Neuronal stem cell (in vitro differentiated cells): ENCODE measurements at regions not wholly inside any gene's neighbourhood (a gene's known extent, or its start where the extent isn't known, plus 50 kb on each side); places are given as distances from the start of the nearest gene placed in this dataset.
"Not testable (repeated sequence)": the region's sequence is repeated elsewhere in the genome, so short reads cannot be mapped to it uniquely, and the experiment has no call there.

ENCODE experiments used
- DNase-seq: peaks from one replicate; pipeline ENCODE4 v3.0.0-alpha.2; 2013; ENCODE audit warnings: low spot score
- H2AFZ ChIP-seq: one replicate; pipeline ENCODE4 v1.6.1; 2013; ENCODE audit warnings: mild to moderate bottlenecking, low read length, inconsistent platforms
- H2AK5ac ChIP-seq: 2 replicates; pipeline ENCODE4 v1.6.1; 2013; ENCODE audit warnings: low read depth, mild to moderate bottlenecking, inconsistent platforms, low read length, moderate library complexity, mixed read lengths
- H2BK120ac ChIP-seq: 2 replicates; pipeline ENCODE4 v1.6.1; 2013; ENCODE audit warnings: low read depth, mild to moderate bottlenecking, inconsistent platforms, low read length, moderate library complexity, mixed read lengths
- H2BK12ac ChIP-seq: one replicate; pipeline ENCODE4 v1.6.1; 2013; ENCODE audit warnings: low read length, inconsistent platforms
- H2BK15ac ChIP-seq: 2 replicates; pipeline ENCODE4 v1.6.1; 2013; ENCODE audit warnings: mild to moderate bottlenecking, low read length, inconsistent platforms, mixed read lengths
- H2BK5ac ChIP-seq: one replicate; pipeline ENCODE4 v1.6.1; 2013; ENCODE audit warnings: inconsistent platforms, mild to moderate bottlenecking, low read length, moderate library complexity
- H3K14ac ChIP-seq: one replicate; pipeline ENCODE4 v1.6.1; 2013; ENCODE audit warnings: low read length, inconsistent platforms
- H3K18ac ChIP-seq: 2 replicates; pipeline ENCODE4 v1.6.1; 2013; ENCODE audit warnings: low read length, inconsistent platforms
- H3K23ac ChIP-seq: 2 replicates; pipeline ENCODE4 v1.6.1; 2013; ENCODE audit warnings: low read depth, mild to moderate bottlenecking, mixed read lengths, low read length, inconsistent platforms; ENCODE audit not compliant: poor library complexity
- H3K27ac ChIP-seq: replicated peaks from 3 replicates; pipeline ENCODE4 v1.5.1; 2013; ENCODE audit warnings: low read length, inconsistent platforms
- H3K27me3 ChIP-seq, 3 experiments: 2 replicates each; pipeline ENCODE4 v1.6.1; 2013; ENCODE audit warnings: low read length in 3 of 3, mild to moderate bottlenecking in 2 of 3, inconsistent platforms in 1 of 3, low read depth in 1 of 3, mixed read lengths in 1 of 3, moderate library complexity in 1 of 3; ENCODE audit not compliant: control insufficient read depth in 3 of 3, insufficient read depth in 3 of 3
- H3K36me3 ChIP-seq, 2 donors: replicated peaks in 1 of 2; 2 replicates each; pipeline ENCODE4 v1.6.1; 2013; ENCODE audit warnings: low read length in 2 of 2; ENCODE audit not compliant: control insufficient read depth in 2 of 2, insufficient read depth in 2 of 2
- H3K4ac ChIP-seq: 2 replicates; pipeline ENCODE4 v1.6.1; 2013; ENCODE audit warnings: inconsistent platforms, mild to moderate bottlenecking, low read length, moderate library complexity
- H3K4me1 ChIP-seq, 2 donors: 1 replicate in 1 of 2; 2 replicates in 1 of 2; pipeline ENCODE4 v1.6.1; 2013; ENCODE audit warnings: low read length in 2 of 2, low read depth in 1 of 2; ENCODE audit not compliant: control insufficient read depth in 2 of 2, insufficient read depth in 1 of 2
- H3K4me2 ChIP-seq: one replicate; pipeline ENCODE4 v1.6.1; 2013; ENCODE audit warnings: mild to moderate bottlenecking, low read length, inconsistent platforms; ENCODE audit not compliant: insufficient read depth, poor library complexity, severe bottlenecking
- H3K4me3 ChIP-seq, 2 donors: 2 replicates each; pipeline ENCODE4 v1.5.1; 2013; ENCODE audit warnings: low read length in 2 of 2, mild to moderate bottlenecking in 2 of 2, inconsistent platforms in 1 of 2, moderate library complexity in 1 of 2
- H3K79me1 ChIP-seq: one replicate; pipeline ENCODE4 v1.6.1; 2013; ENCODE audit warnings: low read depth, mild to moderate bottlenecking, inconsistent platforms, low read length, moderate library complexity
- H3K9ac ChIP-seq: one replicate; pipeline ENCODE4 v1.6.1; 2013; ENCODE audit warnings: mild to moderate bottlenecking, low read depth, low read length, inconsistent platforms; ENCODE audit not compliant: poor library complexity
- H3K9me3 ChIP-seq, 2 donors: replicated peaks in 1 of 2; 2 replicates each; pipeline versions ENCODE3 to v1.6.1; 2013; ENCODE audit warnings: low read length in 2 of 2, mild to moderate bottlenecking in 2 of 2, inconsistent platforms in 1 of 2, low read depth in 1 of 2, mixed read lengths in 1 of 2, moderate library complexity in 1 of 2; ENCODE audit not compliant: control insufficient read depth in 2 of 2, insufficient read depth in 1 of 2
- H4K8ac ChIP-seq: one replicate; pipeline ENCODE4 v1.6.1; 2013; ENCODE audit warnings: low read depth, mild to moderate bottlenecking, inconsistent platforms, low read length, moderate library complexity
- H4K91ac ChIP-seq: one replicate; pipeline ENCODE4 v1.6.1; 2013; ENCODE audit warnings: low read length, low read depth, mild to moderate bottlenecking, inconsistent platforms; ENCODE audit not compliant: poor library complexity
- WGBS, 2 donors: extraction: QIAGEN DNeasy Blood & Tissue Kit; methylation state at CpG; one replicate each; pipeline ENCODE4 v1.1.7; 2013; ENCODE audit warnings: missing lambda C conversion rate in 2 of 2, mixed read lengths in 1 of 2; ENCODE audit not compliant: insufficient read length in 2 of 2, insufficient replicate concordance in 1 of 2; ENCODE audit errors: extremely low coverage in 2 of 2; 5-methylcytosine and 5-hydroxymethylcytosine counted together

- Histone ChIP-seq H3K79me1 (no peaks in the 10 kb centered on the region), H2BK120ac (no peak overlapping the region), H3K27me3 (no peaks in the 10 kb centered on the region), H3K4ac (no peak overlapping the region), H4K8ac (no peak overlapping the region), H4K91ac (no peak overlapping the region), H2BK5ac (no peak overlapping the region), H3K18ac (no peak overlapping the region), H3K27ac (no peak overlapping the region), H2AFZ (no peak overlapping the region), H3K9ac (no peak overlapping the region), H3K4me1 (no peaks in the 10 kb centered on the region), H3K23ac (no peak overlapping the region), H3K4me3 (no peak overlapping the region), H2AK5ac (no peak overlapping the region), H3K36me3 (no peaks in the 10 kb centered on the region), H2BK15ac (no peak overlapping the region), H3K9me3 (no peaks in the 10 kb centered on the region), H3K14ac (no peak overlapping the region), H2BK12ac (no peak overlapping the region), H3K4me2 (no peak overlapping the region)
- no CpG with 5 or more reads among the region's 3 CpGs for WGBS, 2 donors
- no peak for DNase-seq
Observed at GRCh38 chrX:18034504-18034903, 173.4 kb upstream of the RAI2 start.

GRCh38 chrX:18032486-18033221 is 171.6 kb upstream of the RAI2 start:
- Histone ChIP-seq H2BK5ac (no peak overlapping the region), H3K14ac (no peak overlapping the region), H4K91ac (no peak overlapping the region), H3K4me3 (no peak overlapping the region), H2AFZ (no peak overlapping the region), H2BK15ac (no peak overlapping the region), H3K9me3 (no peaks in the 10 kb centered on the region), H3K36me3 (no peaks in the 10 kb centered on the region), H3K4ac (no peak overlapping the region), H3K79me1 (no peaks in the 10 kb centered on the region), H3K4me2 (no peak overlapping the region), H3K9ac (no peak overlapping the region), H2BK120ac (no peak overlapping the region), H3K27me3 (no peaks in the 10 kb centered on the region), H2BK12ac (no peak overlapping the region), H3K18ac (no peak overlapping the region), H3K23ac (no peak overlapping the region), H3K4me1 (no peaks in the 10 kb centered on the region), H4K8ac (no peak overlapping the region), H3K27ac (no peak overlapping the region), H2AK5ac (no peak overlapping the region)
- WGBS, 2 donors = no CpG with 5 or more reads among the region's 3 CpGs
- no peak for DNase-seq

DNA sequence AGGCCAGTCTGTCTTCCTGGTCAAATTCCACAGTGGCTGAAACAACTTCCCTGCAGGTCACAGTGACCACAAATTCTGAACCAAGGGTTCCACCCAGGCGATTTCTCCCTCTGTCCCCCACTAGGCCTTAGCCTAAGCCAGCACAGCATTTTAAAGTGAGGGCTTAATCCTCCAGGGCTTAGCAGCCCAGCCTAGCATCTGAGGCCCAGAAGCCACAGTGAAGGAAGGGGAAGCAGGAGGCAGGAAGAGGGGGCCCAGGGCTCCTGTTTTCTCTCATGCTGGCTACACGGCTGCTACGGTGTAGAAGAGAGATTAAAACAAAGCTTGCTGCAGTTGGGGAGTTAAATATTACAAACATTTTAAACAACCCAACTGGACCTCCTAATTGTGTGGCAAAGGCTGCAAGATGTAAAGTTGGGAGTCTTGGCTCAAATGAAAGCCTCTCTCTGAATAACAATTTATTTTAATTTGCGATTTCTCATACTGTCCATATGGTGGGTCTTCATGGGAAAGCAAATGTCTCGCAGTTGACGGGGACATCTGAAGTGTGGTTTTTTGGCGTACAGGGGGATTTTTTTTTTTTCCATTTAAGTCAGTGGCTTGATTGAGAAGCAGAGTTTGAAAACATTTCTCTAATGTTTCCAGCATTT is 170.8 kb upstream of the RAI2 start:
- no peaks in the 10 kb centered on the region for H3K36me3 ChIP-seq
- H3K27ac ChIP-seq = no peak overlapping the region
- no peak overlapping the region for H3K18ac ChIP-seq
- H2AK5ac ChIP-seq = no peak overlapping the region
- no peak overlapping the region for H3K4me3 ChIP-seq
- H2BK15ac ChIP-seq = no peak overlapping the region
- no peaks in the 10 kb centered on the region for H3K27me3 ChIP-seq
- H3K9me3 ChIP-seq = no peaks in the 10 kb centered on the region
- H3K4me1 ChIP-seq = no peaks in the 10 kb centered on the region
- H2BK120ac ChIP-seq = no peak overlapping the region
- WGBS, 2 donors = no CpG with 5 or more reads among the region's 7 CpGs
- no peak for DNase-seq
- H3K79me1 ChIP-seq = no peaks in the 10 kb centered on the region
- H2BK12ac ChIP-seq = no peak overlapping the region
- H4K8ac ChIP-seq = no peak overlapping the region
- H3K14ac ChIP-seq = no peak overlapping the region
- H4K91ac ChIP-seq = no peak overlapping the region
- H2BK5ac ChIP-seq = no peak overlapping the region
- H3K4me2 ChIP-seq = no peak overlapping the region
- H3K9ac ChIP-seq = no peak overlapping the region
- no peak overlapping the region for H3K23ac ChIP-seq
- H2AFZ ChIP-seq = no peak overlapping the region
- H3K4ac ChIP-seq = no peak overlapping the region

DNA sequence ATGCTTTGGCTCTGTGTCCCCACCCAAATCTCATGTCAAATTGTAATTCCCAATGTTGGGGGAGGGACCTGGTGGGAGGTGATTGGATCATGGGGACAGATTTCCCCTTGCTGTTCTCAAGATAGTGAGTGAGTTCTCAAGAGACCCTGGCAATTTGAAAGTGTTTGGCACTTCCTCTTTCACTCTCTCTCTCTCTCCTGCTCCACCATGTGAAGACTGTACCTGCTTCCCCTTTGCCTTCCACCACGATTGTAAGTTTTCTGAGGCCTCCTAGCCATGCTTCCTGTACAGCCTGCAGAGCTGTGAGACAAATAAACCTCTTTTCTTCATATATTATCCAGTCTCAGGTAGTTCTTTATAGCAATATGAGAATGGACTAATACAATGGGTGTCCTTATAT is 169.6 kb upstream of the RAI2 start:
- H3K27ac ChIP-seq, H3K4ac ChIP-seq, H3K79me1 ChIP-seq, H3K4me1 ChIP-seq, H3K9ac ChIP-seq, H3K36me3 ChIP-seq, H4K91ac ChIP-seq, H3K4me3 ChIP-seq, H3K9me3 ChIP-seq, H2AFZ ChIP-seq, H2BK5ac ChIP-seq, H2BK120ac ChIP-seq, H3K27me3 ChIP-seq, H3K18ac ChIP-seq, DNase-seq, H3K14ac ChIP-seq, H4K8ac ChIP-seq, H2BK12ac ChIP-seq, H2BK15ac ChIP-seq, H3K23ac ChIP-seq, H2AK5ac ChIP-seq, H3K4me2 ChIP-seq: not testable (repeated sequence)
- WGBS, 2 donors = no CpG with 5 or more reads among the region's 1 CpG
